Esophagus squamous epithelium (tissue), 5 donors: ENCODE measurements at regions not wholly inside any gene's neighbourhood (a gene's known extent, or its start where the extent isn't known, plus 50 kb on each side); places are given as distances from the start of the nearest gene placed in this dataset.

Source experiments
- DNase-seq: peaks from one replicate; lab custom pipeline; 2025; lab: John Stamatoyannopoulos, UW
- H3K27ac ChIP-seq, 4 donors: fragments of 200-600 bp; sonication (generic); one replicate each; pipeline ENCODE4 v1.5.1; 2016 to 2019; ENCODE audit warnings: mild to moderate bottlenecking in 1 of 4
- H3K27me3 ChIP-seq, 4 donors: fragments of 200-600 bp; sonication (generic); 1 replicate in 3 of 4; 2 replicates in 1 of 4; pipeline versions ENCODE4 v1.5.1 to v1.6.0; 2017 to 2021; ENCODE audit warnings: antibody characterized with exemption in 1 of 4
- H3K36me3 ChIP-seq, 3 donors: fragments of 200-600 bp; sonication (generic); one replicate each; pipeline ENCODE4 v1.5.1; 2016 to 2019
- H3K4me1 ChIP-seq, 3 donors: fragments of 200-600 bp; sonication (generic); one replicate each; pipeline ENCODE4 v1.5.1; 2017 to 2019
- H3K4me3 ChIP-seq, 4 donors: fragments of 200-600 bp; sonication (generic); 1 replicate in 3 of 4; 2 replicates in 1 of 4; pipeline ENCODE4 v1.5.1; 2016 to 2019; ENCODE audit warnings: mild to moderate bottlenecking in 2 of 4, moderate library complexity in 1 of 4
- H3K9me3 ChIP-seq, 3 donors: fragments of 200-600 bp; sonication (generic); one replicate each; pipeline ENCODE4 v1.5.1; 2016 to 2019
- POLR2A ChIP-seq, 4 donors: fragments of 450-650 bp; IDR thresholded peaks; one replicate each; pipeline ENCODE4 v1.6.1; 2017; ENCODE audit warnings: antibody characterized with exemption in 4 of 4, mild to moderate bottlenecking in 4 of 4, moderate library complexity in 3 of 4
- WGBS, 2 donors: methylation state at CpG; one replicate each; pipeline ENCODE4 v1.1.5; 2018; 5-methylcytosine and 5-hydroxymethylcytosine counted together
- intact Hi-C: fragments of 100-400 bp; cut with DNase I; formaldehyde crosslinking; loops from one replicate; pipeline ENCODE4 v1.15.0; 2022
- TF ChIP-seq, protein P1 (sequence below), 6 experiments: fragments of 450-650 bp in 4 of 6; fragments of 200-600 bp in 2 of 6; sonication (generic) in 2 of 6; IDR thresholded peaks; one replicate each; pipeline ENCODE4 v1.5.1; 2016 to 2019; ENCODE audit warnings: antibody characterized with exemption in 6 of 6, mild to moderate bottlenecking in 4 of 6, moderate library complexity in 4 of 6
- donor health status: DM: yes; HTN: yes; CAD: no.

DNA sequence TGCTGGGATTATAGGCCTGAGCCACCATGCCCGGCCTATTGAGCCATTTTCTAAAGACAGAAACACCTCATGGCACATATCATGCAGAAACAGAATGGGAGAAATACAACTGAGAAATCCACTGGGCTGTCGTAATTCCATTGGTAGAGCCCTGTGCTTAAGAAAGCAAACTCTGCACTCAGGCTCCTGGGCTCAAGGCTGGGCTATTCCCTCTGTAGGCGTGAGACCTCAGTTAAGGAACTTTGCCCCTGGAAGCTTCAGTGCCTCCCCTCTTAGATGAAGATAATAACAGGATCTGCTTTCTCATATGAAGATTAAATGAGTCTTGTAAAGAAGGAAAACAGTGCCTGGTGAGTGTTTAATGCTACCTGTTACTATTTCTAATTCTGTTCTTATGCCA is 120.3 kb downstream of the PXDC1 start:
- Histone ChIP-seq H3K27me3 (peaks cover 0 to 11% (median 0%) of the 10 kb centered on the region in 4 donors), H3K36me3 (no peaks in the 10 kb centered on the region), H3K9me3 (no peaks in the 10 kb centered on the region), H3K4me3 (no peak overlapping the region), H3K4me1 (peaks cover 0 to 21% (median 0%) of the 10 kb centered on the region in 3 donors), H3K27ac (no peak overlapping the region)
- WGBS, 2 donors = 93 to 100% methylated on average over 2 of the region's 3 CpGs
- TF ChIP-seq, protein P1, sequence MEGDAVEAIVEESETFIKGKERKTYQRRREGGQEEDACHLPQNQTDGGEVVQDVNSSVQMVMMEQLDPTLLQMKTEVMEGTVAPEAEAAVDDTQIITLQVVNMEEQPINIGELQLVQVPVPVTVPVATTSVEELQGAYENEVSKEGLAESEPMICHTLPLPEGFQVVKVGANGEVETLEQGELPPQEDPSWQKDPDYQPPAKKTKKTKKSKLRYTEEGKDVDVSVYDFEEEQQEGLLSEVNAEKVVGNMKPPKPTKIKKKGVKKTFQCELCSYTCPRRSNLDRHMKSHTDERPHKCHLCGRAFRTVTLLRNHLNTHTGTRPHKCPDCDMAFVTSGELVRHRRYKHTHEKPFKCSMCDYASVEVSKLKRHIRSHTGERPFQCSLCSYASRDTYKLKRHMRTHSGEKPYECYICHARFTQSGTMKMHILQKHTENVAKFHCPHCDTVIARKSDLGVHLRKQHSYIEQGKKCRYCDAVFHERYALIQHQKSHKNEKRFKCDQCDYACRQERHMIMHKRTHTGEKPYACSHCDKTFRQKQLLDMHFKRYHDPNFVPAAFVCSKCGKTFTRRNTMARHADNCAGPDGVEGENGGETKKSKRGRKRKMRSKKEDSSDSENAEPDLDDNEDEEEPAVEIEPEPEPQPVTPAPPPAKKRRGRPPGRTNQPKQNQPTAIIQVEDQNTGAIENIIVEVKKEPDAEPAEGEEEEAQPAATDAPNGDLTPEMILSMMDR (IDR thresholded peaks at IDR 0.05) = no peak
- no peak for TF ChIP-seq POLR2A (IDR thresholded peaks at IDR 0.05)
- no peak for DNase-seq
- intact Hi-C loops = no loop called here

DNA sequence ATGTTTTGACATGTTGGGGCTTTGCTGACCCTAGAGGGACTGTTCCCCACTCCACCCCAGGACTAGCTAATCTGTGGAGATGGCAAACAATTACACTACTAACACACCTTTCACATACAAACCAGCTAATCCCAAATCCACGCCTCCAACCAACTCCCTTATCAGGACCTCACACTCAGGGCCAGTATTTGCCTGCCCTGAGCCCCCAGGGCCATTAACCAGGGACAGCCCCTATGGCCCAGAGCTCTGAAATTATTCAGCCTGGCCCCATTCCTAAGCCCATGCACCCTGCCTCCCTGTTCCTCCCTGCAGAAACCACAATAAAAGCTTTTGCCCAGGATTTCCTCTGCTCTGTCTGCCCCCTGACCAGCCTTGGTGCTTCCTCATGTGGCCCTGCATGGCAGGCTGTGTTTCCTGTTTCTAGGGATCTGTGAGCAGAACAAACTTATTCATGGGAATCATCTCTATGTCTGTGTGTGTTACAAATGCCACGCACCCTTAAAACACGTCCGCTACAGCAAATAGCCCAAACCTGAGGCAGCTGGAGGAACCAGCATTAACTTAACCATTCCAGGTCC is 121.2 kb downstream of the PXDC1 start:
- Histone ChIP-seq H3K27ac (no peak overlapping the region), H3K27me3 (peaks cover 0 to 7% (median 0%) of the 10 kb centered on the region in 4 donors), H3K4me1 (peaks cover 0 to 21% (median 0%) of the 10 kb centered on the region in 3 donors), H3K36me3 (no peaks in the 10 kb centered on the region), H3K9me3 (no peaks in the 10 kb centered on the region), H3K4me3 (no peak overlapping the region)
- intact Hi-C loops = no loop called here
- TF ChIP-seq, protein P1 (IDR thresholded peaks at IDR 0.05) = no peak
- TF ChIP-seq POLR2A (IDR thresholded peaks at IDR 0.05) = no peak
- 68 to 80% methylated on average over 4 of the region's 4 CpGs for WGBS, 2 donors
- no peak for DNase-seq

DNA sequence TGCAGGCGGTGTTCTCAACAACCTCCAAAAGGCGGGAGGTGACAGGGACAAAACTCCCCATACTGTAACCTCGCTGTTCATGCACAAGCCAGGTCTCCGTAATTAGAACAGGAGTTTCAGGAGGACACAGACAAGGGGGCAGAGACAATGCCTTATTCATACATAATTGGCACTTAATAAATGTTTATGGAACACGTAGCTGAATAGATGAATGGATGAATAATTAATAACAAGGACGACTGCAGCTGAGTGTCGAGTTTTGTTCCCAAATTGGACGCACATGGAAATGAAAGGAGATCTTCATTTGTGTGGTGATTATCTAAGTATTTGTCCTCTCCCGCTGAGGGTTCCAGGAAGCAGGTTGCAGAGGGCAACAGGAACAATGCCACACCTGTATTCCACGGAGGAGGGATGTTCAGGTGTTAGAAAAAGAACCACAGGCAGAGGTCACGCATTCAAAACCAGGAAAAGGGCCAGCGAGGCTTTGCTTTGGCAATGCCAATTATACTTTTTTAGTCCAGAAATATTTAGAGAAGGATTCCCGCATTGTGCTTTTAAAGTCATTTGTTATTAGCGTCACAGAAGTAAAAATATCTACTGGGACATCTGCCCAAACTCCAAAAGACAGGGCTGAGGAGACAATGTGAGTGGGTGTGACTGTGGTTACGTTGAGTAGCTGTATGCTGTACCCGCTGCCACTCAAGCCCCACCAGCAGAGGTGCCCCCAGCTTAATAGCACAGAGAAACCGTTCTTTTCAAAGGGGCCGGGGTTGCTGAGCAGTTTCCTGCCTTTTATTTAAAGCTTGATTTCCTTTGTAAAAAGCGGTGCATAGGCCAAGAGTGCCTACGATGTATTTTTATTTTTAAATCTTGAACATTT is 123.3 kb downstream of the PXDC1 start:
- WGBS, 2 donors = 31 to 40% methylated on average over 19 to 20 of the region's 20 CpGs
- TF ChIP-seq POLR2A (IDR thresholded peaks at IDR 0.05) = no peak
- TF ChIP-seq, protein P1 (IDR thresholded peaks at IDR 0.05) = no peak
- Histone ChIP-seq H3K4me1 (peaks cover 0 to 21% (median 0%) of the 10 kb centered on the region in 3 donors), H3K4me3 (no peak overlapping the region), H3K27me3 (peaks cover 0 to 15% (median 0%) of the 10 kb centered on the region in 4 donors), H3K27ac (no peak overlapping the region), H3K9me3 (no peaks in the 10 kb centered on the region), H3K36me3 (no peaks in the 10 kb centered on the region)
- intact Hi-C loops = no loop called here
- no peak for DNase-seq

DNA sequence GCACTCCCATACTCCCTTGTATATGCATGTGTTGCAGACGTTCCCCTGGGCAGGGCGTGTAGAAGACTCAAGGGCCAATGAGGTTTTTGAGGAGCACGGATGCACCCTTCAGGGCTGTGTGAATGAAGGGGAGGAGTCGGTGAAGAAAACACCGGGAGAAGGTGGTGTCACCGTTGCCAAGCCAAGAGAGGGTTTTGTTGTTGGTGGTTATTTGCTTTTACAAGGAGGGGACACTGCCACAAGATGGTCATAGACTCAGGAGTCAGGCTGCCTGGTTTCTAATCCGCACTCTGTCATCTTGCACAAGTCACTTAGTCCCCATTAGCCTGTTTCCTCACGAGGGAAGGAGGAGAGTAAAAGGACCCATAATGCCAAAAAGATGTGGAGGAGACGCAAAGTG is 124.0 kb downstream of the PXDC1 start:
- intact Hi-C loops = no loop called here
- peaks cover 0 to 21% (median 0%) of the 10 kb centered on the region in 3 donors for H3K4me1 ChIP-seq
- no peak overlapping the region for H3K4me3 ChIP-seq
- no peaks in the 10 kb centered on the region for H3K36me3 ChIP-seq
- no peak overlapping the region for H3K27ac ChIP-seq
- WGBS, 2 donors = 42 to 57% methylated on average over 8 to 9 of the region's 9 CpGs
- DNase-seq = no peak
- H3K9me3 ChIP-seq = no peaks in the 10 kb centered on the region
- no peak for TF ChIP-seq POLR2A (IDR thresholded peaks at IDR 0.05)
- TF ChIP-seq, protein P1 (IDR thresholded peaks at IDR 0.05) = no peak
- H3K27me3 ChIP-seq = peaks cover 0 to 16% (median 0%) of the 10 kb centered on the region in 4 donors

DNA sequence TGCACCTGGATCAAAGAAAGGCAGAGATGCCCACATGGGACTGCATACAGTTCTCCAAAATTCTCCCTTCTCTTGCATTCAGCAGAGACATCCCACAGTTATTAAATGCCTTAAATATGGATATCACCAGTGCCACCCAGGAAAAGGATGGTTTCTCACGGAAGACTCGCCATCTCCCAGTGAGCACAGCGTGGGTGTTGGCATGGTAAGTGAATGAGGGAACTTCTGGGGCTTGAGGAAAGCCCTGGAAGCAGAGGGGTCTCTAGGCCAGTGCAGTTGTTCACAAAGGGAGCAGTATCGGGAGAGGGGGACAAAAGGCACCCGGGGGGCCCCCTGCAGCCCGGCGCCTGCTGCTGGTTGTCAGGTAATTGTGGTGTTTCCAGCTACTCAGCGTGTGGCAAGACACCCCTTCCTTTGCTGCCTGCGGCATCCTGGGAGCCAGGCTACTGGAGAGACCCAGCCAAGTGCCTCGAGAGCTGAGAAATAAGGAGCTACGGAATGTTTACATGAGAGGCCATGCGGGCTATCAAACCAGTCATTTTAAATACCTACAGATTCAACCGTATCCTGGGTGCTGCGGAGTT is 125.4 kb downstream of the PXDC1 start:
- Histone ChIP-seq H3K9me3 (no peaks in the 10 kb centered on the region), H3K27ac (no peak overlapping the region), H3K36me3 (no peaks in the 10 kb centered on the region), H3K4me1 (peaks cover 0 to 21% (median 0%) of the 10 kb centered on the region in 3 donors), H3K4me3 (no peak overlapping the region), H3K27me3 (peaks cover 0 to 18% (median 0%) of the 10 kb centered on the region in 4 donors)
- WGBS, 2 donors = 65 to 77% methylated on average over 10 to 12 of the region's 14 CpGs
- DNase-seq = no peak
- intact Hi-C loops = no loop called here
- TF ChIP-seq POLR2A (IDR thresholded peaks at IDR 0.05) = no peak
- TF ChIP-seq, protein P1 (IDR thresholded peaks at IDR 0.05) = no peak
